Fibroblast of villous mesenchyme (primary cell): ENCODE measurements at regions not wholly inside any gene's neighbourhood (a gene's known extent, or its start where the extent isn't known, plus 50 kb on each side); places are given as distances from the start of the nearest gene placed in this dataset.
A peak's percentile ranks its signal among the peaks of the same experiment; 100 is the strongest.
"Not testable (repeated sequence)": the region's sequence is repeated elsewhere in the genome, so short reads cannot be mapped to it uniquely, and the experiment has no call there.

Experiments used
- DNase-seq: peaks from one replicate; pipeline ENCODE4 v3.0.0-alpha.2; 2010; ENCODE audit warnings: low read depth
- H3K4me3 ChIP-seq: 2 replicates; pipeline ENCODE4 v1.5.1; 2011; ENCODE audit warnings: low read depth, mild to moderate bottlenecking, low read length
- TF ChIP-seq, protein P1 (sequence below): IDR thresholded peaks from 2 replicates; pipeline ENCODE4 v1.5.1; 2012; ENCODE audit warnings: low read depth, mild to moderate bottlenecking, low read length; ENCODE audit not compliant: insufficient read depth

DNA sequence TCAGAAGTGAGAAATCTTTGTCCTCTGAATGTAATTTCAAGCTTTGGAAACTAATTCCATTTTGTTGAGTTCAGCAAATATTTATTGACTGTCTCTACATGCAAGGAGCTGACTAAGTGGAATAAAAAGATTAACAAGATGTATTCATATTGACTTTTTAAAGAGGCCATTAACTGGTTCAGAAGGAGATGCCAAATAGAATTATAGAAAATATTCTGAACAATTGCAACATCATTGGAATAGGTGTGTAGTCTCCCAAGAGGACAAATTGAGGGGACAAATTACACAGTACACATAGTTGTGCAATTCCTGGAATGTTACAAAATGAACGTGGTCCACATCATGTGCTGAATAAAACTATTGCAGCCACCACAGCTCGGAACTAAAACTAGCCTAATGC is 224.2 kb downstream of the NPR3 start:
- H3K4me3 ChIP-seq = no peak overlapping the region
- DNase-seq = no peak
- TF ChIP-seq, protein P1, sequence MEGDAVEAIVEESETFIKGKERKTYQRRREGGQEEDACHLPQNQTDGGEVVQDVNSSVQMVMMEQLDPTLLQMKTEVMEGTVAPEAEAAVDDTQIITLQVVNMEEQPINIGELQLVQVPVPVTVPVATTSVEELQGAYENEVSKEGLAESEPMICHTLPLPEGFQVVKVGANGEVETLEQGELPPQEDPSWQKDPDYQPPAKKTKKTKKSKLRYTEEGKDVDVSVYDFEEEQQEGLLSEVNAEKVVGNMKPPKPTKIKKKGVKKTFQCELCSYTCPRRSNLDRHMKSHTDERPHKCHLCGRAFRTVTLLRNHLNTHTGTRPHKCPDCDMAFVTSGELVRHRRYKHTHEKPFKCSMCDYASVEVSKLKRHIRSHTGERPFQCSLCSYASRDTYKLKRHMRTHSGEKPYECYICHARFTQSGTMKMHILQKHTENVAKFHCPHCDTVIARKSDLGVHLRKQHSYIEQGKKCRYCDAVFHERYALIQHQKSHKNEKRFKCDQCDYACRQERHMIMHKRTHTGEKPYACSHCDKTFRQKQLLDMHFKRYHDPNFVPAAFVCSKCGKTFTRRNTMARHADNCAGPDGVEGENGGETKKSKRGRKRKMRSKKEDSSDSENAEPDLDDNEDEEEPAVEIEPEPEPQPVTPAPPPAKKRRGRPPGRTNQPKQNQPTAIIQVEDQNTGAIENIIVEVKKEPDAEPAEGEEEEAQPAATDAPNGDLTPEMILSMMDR = no peak

DNA sequence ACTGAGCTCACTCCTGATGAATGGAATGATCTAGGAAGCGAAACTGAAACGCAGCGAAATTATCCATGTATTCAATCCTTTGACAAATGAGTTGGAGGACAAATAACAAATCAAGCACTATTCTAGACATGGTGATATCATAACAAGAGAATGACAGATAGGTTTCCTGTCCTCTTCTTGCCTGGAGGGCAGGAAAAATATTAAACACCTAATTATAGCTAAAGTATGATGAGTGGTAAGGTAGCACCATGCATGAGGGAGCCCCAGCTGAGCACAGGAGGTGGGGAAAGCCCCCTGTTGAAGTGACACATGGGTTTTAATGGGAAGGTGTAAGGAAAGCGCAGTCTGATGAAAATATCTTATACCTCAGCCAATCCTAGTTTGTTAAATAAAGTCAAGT is 225.2 kb downstream of the NPR3 start:
- no peak overlapping the region for H3K4me3 ChIP-seq
- TF ChIP-seq, protein P1 = no peak
- DNase-seq = no peak

DNA sequence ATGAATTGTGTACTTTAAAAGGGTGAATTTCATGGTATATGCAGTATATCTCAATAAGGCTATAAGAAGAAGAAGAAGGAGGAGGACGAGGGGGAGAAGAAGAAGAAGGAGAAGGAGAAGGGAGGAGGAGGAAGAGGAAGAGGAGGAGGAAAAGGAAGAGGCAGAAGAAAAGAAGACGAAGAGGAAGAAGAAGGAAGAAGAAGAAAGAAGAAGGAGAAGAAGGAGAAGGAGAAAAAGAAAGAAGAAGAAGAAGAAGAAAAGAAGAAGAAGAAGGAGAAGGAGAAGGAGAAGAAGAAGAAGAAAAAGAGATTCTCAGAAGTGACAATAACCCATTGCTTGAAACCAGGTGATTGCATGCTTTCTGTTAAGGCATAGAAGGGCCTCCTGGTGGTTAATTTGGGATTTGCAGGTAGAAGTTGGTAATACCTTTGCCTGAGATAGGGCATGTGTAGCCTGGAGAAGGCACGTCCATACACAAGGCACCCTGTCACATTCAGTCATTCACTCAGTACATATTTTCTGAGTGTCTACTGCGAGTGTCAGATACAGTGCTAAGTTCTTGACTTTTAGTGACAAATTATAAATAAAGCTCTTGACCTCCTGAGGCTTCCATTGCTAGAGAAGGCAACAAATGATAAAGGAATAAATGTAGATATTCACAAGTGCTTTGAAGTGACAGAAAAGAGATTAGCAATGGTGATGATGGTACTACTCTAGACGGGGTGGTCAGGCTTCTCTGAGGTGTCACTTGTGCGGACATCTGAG is 231.3 kb downstream of the NPR3 start:
- no peak overlapping the region for H3K4me3 ChIP-seq
- TF ChIP-seq, protein P1 = peak; percentile 40
- peak; percentile 9 for DNase-seq

DNA sequence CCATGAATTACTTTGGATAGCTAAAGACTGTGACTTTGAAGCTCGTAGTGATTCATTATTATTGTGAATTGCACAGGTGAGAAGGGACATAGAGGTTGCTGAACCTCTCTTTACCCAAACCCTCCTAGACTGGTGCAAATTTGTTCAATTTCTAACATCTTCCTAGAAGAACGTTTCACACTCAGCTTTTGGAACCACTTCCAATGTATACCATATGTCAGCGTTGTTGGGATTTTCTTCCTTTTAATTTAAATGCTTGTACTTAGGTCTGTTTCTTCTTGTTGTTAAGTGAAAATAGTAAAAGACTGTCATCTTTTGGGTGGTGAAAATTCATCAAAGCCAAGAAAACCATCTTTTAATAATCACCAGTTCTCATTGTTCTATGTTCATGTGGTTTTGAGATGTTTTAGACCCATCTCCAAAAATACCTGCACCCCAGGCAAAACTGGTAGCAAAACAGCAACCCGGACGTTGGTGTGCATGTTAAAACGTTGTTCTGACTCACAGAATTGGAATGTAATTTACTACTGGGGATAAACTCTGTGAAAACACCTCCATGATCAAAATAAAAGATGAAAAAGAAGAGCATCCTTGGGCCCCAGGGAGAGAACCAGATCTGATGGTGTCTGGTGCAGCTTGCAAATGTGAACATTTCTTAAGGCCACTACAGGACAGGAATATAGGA is 238.3 kb downstream of the NPR3 start:
- TF ChIP-seq, protein P1 = no peak
- DNase-seq = no peak
- H3K4me3 ChIP-seq = no peak overlapping the region

DNA sequence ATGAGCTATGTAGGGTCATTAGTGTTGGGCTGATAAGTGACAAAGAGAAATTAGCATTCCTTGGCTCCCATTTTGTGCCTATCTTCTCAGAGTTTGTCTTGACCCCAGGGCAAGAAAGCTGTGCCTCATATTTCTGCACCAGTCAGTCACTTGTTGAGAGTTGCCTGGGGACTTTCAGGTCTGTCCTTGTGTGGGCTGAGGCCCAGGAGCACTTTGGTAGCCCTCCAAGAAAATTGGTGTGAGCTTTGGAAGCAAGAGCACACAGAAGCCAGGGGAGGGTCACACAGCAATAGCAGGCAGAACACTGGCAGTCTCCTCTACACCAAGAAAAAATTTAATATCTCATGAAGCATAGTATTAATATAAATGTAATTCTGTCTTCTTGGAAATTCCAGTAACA is 239.9 kb downstream of the NPR3 start:
- H3K4me3 ChIP-seq = no peak overlapping the region
- no peak for DNase-seq
- TF ChIP-seq, protein P1 = no peak

DNA sequence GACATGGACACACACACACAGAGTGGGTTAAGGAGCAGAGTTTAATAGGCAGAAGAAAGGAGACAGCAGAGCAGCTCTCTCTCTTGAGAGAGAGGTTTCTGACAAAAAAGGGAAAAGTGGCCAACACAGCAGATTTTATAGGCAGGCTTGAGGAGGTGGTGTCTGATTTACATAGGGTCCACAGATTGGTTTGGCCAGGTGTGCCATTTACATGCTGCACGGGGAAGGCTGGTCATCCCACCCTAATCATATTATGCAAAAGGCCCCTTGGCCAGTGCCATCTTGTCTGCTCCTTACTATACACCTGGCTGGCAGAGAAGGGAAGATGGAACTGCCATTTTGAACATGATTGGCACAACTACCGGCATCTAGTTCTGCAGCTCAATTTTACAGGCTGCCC is 240.8 kb downstream of the NPR3 start:
- no peak for DNase-seq
- no peak overlapping the region for H3K4me3 ChIP-seq

DNA sequence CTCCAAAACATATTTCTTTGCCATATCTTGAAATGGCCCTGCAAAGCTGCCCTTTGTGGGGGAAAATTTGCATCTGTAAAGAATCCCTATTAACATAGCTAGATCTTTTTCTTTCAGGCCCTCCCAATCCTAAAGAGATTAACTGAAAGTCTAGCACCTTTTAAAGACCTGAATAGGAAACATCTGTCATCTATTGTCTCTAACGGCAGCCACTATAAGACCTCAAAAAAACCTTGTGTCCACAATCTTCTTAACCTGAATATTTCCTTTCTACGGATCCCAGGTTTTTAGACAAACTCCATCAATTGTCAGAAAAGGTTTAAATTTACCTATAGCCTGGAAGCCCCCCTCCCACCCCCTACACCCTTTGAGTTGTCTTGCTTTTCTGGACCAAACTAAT is 241.3 kb downstream of the NPR3 start:
- DNase-seq = not testable (repeated sequence)

More for the DNA sequence above, 240.8 kb downstream of the NPR3 start:
- TF ChIP-seq, protein P1 = no peak

More for the DNA sequence above, 241.3 kb downstream of the NPR3 start:
- H3K4me3 ChIP-seq = not testable (repeated sequence)
